HEK293 (cell line): ENCODE measurements at regions not wholly inside any gene's neighbourhood (a gene's known extent, or its start where the extent isn't known, plus 50 kb on each side); places are given as distances from the start of the nearest gene placed in this dataset.

Experiments
- MYNN ChIP-seq: fragments of 450-650 bp; formaldehyde crosslinking; IDR thresholded peaks from 2 replicates; pipeline ENCODE4 v1.5.1; 2016; ENCODE audit warnings: missing biosample characterization, missing genetic modification characterization, borderline replicate concordance
- PATZ1 ChIP-seq: fragments of 450-650 bp; formaldehyde crosslinking; IDR thresholded peaks from 2 replicates; pipeline ENCODE4 v1.5.1; 2016; ENCODE audit warnings: missing biosample characterization, missing genetic modification characterization
- TRIM28 ChIP-seq: IDR thresholded peaks from 2 replicates; pipeline ENCODE4 v1.6.1; 2011; ENCODE audit warnings: low read length, control low read depth, borderline replicate concordance
- YY1 ChIP-seq: fragments of 450-650 bp; formaldehyde crosslinking; IDR thresholded peaks from 2 replicates; pipeline ENCODE4 v1.5.1; 2018; ENCODE audit warnings: missing biosample characterization, missing genetic modification characterization
- ZNF133 ChIP-seq: fragments of 450-650 bp; formaldehyde crosslinking; IDR thresholded peaks from 2 replicates; pipeline ENCODE4 v1.5.1; 2016; ENCODE audit warnings: missing biosample characterization, missing genetic modification characterization
- ZNF433 ChIP-seq: fragments of 450-650 bp; formaldehyde crosslinking; IDR thresholded peaks from 2 replicates; pipeline ENCODE4 v1.5.1; 2016; ENCODE audit warnings: missing biosample characterization, missing genetic modification characterization, low read depth
- ZNF843 ChIP-seq: fragments of 450-650 bp; formaldehyde crosslinking; IDR thresholded peaks from 2 replicates; pipeline ENCODE4 v1.5.1; 2016; ENCODE audit warnings: missing biosample characterization, missing genetic modification characterization
- ZSCAN16 ChIP-seq: fragments of 450-650 bp; formaldehyde crosslinking; IDR thresholded peaks from 2 replicates; pipeline ENCODE4 v1.5.1; 2016; ENCODE audit warnings: missing biosample characterization, missing genetic modification characterization
- TF ChIP-seq, protein P1 (sequence below): sonication (generic); formaldehyde crosslinking; IDR thresholded peaks from 2 replicates; pipeline ENCODE4 v1.8.1; 2022; ENCODE audit warnings: mild to moderate bottlenecking, moderate library complexity, missing genetic modification reagents
- TF ChIP-seq, protein P2 (sequence below): fragments of 450-650 bp; formaldehyde crosslinking; IDR thresholded peaks from 2 replicates; pipeline ENCODE4 v1.5.1; 2016; ENCODE audit warnings: missing biosample characterization, missing genetic modification characterization
- TF ChIP-seq, protein P3 (sequence below): fragments of 450-650 bp; formaldehyde crosslinking; IDR thresholded peaks from 2 replicates; pipeline ENCODE4 v1.5.1; 2016; ENCODE audit warnings: missing biosample characterization, missing genetic modification characterization, low read depth
- TF ChIP-seq, protein P4 (sequence below): fragments of 450-650 bp; formaldehyde crosslinking; IDR thresholded peaks from 2 replicates; pipeline ENCODE4 v1.5.1; 2016; ENCODE audit warnings: missing biosample characterization, missing genetic modification characterization

- TF ChIP-seq, protein P1, sequence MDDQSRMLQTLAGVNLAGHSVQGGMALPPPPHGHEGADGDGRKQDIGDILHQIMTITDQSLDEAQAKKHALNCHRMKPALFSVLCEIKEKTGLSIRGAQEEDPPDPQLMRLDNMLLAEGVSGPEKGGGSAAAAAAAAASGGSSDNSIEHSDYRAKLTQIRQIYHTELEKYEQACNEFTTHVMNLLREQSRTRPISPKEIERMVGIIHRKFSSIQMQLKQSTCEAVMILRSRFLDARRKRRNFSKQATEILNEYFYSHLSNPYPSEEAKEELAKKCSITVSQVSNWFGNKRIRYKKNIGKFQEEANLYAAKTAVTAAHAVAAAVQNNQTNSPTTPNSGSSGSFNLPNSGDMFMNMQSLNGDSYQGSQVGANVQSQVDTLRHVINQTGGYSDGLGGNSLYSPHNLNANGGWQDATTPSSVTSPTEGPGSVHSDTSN (CRISPR knock-in tag), result no peak
- TF ChIP-seq ZNF843 (tag by site-specific recombination) (no peak), ZSCAN16 (no peak), TRIM28 (no peak), ZNF433 (no peak), YY1 (tag by site-specific recombination) (no peak), MYNN (tag by site-specific recombination) (no peak), ZNF133 (tag by site-specific recombination) (no peak), PATZ1 (tag by site-specific recombination) (no peak)
- TF ChIP-seq, protein P2, sequence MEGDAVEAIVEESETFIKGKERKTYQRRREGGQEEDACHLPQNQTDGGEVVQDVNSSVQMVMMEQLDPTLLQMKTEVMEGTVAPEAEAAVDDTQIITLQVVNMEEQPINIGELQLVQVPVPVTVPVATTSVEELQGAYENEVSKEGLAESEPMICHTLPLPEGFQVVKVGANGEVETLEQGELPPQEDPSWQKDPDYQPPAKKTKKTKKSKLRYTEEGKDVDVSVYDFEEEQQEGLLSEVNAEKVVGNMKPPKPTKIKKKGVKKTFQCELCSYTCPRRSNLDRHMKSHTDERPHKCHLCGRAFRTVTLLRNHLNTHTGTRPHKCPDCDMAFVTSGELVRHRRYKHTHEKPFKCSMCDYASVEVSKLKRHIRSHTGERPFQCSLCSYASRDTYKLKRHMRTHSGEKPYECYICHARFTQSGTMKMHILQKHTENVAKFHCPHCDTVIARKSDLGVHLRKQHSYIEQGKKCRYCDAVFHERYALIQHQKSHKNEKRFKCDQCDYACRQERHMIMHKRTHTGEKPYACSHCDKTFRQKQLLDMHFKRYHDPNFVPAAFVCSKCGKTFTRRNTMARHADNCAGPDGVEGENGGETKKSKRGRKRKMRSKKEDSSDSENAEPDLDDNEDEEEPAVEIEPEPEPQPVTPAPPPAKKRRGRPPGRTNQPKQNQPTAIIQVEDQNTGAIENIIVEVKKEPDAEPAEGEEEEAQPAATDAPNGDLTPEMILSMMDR (tag by site-specific recombination), result no peak
- TF ChIP-seq, protein P3, sequence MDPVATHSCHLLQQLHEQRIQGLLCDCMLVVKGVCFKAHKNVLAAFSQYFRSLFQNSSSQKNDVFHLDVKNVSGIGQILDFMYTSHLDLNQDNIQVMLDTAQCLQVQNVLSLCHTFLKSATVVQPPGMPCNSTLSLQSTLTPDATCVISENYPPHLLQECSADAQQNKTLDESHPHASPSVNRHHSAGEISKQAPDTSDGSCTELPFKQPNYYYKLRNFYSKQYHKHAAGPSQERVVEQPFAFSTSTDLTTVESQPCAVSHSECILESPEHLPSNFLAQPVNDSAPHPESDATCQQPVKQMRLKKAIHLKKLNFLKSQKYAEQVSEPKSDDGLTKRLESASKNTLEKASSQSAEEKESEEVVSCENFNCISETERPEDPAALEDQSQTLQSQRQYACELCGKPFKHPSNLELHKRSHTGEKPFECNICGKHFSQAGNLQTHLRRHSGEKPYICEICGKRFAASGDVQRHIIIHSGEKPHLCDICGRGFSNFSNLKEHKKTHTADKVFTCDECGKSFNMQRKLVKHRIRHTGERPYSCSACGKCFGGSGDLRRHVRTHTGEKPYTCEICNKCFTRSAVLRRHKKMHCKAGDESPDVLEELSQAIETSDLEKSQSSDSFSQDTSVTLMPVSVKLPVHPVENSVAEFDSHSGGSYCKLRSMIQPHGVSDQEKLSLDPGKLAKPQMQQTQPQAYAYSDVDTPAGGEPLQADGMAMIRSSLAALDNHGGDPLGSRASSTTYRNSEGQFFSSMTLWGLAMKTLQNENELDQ, result no peak
- TF ChIP-seq, protein P4, sequence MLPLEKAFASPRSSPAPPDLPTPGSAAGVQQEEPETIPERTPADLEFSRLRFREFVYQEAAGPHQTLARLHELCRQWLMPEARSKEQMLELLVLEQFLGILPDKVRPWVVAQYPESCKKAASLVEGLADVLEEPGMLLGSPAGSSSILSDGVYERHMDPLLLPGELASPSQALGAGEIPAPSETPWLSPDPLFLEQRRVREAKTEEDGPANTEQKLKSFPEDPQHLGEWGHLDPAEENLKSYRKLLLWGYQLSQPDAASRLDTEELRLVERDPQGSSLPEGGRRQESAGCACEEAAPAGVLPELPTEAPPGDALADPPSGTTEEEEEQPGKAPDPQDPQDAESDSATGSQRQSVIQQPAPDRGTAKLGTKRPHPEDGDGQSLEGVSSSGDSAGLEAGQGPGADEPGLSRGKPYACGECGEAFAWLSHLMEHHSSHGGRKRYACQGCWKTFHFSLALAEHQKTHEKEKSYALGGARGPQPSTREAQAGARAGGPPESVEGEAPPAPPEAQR (tag by site-specific recombination), result no peak
Observed at GRCh38 chr10:30775779-30776591, 146.4 kb upstream of the LYZL2 start.
